ENCODE measurements at regions not wholly inside any gene's neighbourhood (a gene's known extent, or its start where the extent isn't known, plus 50 kb on each side); places are given as distances from the start of the nearest gene placed in this dataset.

DNA sequence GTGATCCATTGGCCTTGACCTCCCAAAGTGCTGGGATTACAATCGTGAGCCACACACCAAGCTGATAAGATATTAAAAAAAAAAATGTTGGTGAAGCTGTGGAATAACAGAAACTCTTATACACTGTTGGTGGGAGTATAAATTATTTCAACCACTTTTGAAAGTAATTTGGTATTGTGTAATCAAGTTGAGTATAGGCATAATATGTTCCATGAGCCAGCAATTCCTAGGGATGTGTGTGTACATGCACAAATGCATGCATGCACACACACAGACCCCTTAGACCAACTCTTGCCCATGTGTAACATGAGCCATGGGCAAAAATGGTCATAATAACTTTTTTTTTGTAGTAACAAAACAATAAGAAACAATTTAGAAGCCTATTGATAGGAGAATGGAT lies 130.2 kb upstream of the ANKRD28 start:
- Mint-ChIP-seq H3K36me3 (ENCODE audit: unreplicated experiment) (no peaks in the 10 kb centered on the region), H3K27ac (ENCODE audit: unreplicated experiment) (no peak overlapping the region), H3K27me3 (ENCODE audit: unreplicated experiment) (peaks cover 7% of the 10 kb centered on the region), H3K4me3 (ENCODE audit: unreplicated experiment) (no peak overlapping the region), H3K4me1 (ENCODE audit: unreplicated experiment) (no peaks in the 10 kb centered on the region), H3K9me3 (ENCODE audit: unreplicated experiment) (no peaks in the 10 kb centered on the region)
- no peak for DNase-seq (ENCODE audit: extremely low spot score, unreplicated experiment)
- TF ChIP-seq, protein P1, sequence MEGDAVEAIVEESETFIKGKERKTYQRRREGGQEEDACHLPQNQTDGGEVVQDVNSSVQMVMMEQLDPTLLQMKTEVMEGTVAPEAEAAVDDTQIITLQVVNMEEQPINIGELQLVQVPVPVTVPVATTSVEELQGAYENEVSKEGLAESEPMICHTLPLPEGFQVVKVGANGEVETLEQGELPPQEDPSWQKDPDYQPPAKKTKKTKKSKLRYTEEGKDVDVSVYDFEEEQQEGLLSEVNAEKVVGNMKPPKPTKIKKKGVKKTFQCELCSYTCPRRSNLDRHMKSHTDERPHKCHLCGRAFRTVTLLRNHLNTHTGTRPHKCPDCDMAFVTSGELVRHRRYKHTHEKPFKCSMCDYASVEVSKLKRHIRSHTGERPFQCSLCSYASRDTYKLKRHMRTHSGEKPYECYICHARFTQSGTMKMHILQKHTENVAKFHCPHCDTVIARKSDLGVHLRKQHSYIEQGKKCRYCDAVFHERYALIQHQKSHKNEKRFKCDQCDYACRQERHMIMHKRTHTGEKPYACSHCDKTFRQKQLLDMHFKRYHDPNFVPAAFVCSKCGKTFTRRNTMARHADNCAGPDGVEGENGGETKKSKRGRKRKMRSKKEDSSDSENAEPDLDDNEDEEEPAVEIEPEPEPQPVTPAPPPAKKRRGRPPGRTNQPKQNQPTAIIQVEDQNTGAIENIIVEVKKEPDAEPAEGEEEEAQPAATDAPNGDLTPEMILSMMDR (IDR thresholded peaks at IDR 0.05): no peak

DNA sequence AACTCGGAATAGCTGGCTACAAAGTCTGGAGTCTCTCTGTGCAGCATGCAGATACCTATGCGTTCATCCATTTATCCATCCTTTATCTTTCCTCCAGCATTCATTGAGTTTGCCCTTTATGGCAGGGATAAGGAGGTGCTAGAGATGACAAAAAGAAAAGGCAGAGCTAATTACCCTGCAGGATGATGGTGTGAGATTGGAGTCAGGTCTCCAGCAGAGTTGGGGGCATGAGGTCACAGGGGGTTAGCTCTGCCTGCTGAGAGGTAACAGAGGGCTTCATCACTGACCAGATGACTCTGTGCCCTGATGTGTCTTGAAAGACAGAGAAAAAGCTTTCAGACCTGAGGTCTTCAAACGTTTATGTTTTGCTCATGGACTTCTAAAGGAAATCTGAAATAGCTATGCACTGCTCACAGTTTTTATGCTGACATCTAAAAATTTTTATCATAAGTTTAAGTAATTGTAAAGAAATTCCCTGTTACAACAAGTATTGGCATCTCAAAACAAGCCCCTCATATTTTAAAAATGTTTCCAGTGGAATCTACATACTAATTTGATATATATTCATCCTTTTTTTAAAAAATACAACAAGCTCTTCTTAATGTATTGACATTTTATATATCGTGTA lies 132.3 kb upstream of the ANKRD28 start:
- Mint-ChIP-seq H3K27me3 (ENCODE audit: unreplicated experiment) (peaks cover 7% of the 10 kb centered on the region), H3K4me3 (ENCODE audit: unreplicated experiment) (no peak overlapping the region), H3K9me3 (ENCODE audit: unreplicated experiment) (no peaks in the 10 kb centered on the region), H3K36me3 (ENCODE audit: unreplicated experiment) (no peaks in the 10 kb centered on the region), H3K27ac (ENCODE audit: unreplicated experiment) (no peak overlapping the region), H3K4me1 (ENCODE audit: unreplicated experiment) (no peaks in the 10 kb centered on the region)
- no peak for DNase-seq (ENCODE audit: extremely low spot score, unreplicated experiment)
- TF ChIP-seq, protein P1 (IDR thresholded peaks at IDR 0.05): no peak

GRCh38 chr3:15932348-15933300 lies 134.8 kb upstream of the ANKRD28 start:
- H3K4me3 Mint-ChIP-seq (ENCODE audit: unreplicated experiment): no peak overlapping the region
- H3K4me1 Mint-ChIP-seq (ENCODE audit: unreplicated experiment): no peaks in the 10 kb centered on the region
- DNase-seq (ENCODE audit: extremely low spot score, unreplicated experiment): no peak
- no peaks in the 10 kb centered on the region for H3K36me3 Mint-ChIP-seq (ENCODE audit: unreplicated experiment)
- TF ChIP-seq, protein P1 (IDR thresholded peaks at IDR 0.05): no peak
- H3K27ac Mint-ChIP-seq (ENCODE audit: unreplicated experiment): no peak overlapping the region
- no peaks in the 10 kb centered on the region for H3K9me3 Mint-ChIP-seq (ENCODE audit: unreplicated experiment)
- H3K27me3 Mint-ChIP-seq (ENCODE audit: unreplicated experiment): peaks cover 2% of the 10 kb centered on the region

DNA sequence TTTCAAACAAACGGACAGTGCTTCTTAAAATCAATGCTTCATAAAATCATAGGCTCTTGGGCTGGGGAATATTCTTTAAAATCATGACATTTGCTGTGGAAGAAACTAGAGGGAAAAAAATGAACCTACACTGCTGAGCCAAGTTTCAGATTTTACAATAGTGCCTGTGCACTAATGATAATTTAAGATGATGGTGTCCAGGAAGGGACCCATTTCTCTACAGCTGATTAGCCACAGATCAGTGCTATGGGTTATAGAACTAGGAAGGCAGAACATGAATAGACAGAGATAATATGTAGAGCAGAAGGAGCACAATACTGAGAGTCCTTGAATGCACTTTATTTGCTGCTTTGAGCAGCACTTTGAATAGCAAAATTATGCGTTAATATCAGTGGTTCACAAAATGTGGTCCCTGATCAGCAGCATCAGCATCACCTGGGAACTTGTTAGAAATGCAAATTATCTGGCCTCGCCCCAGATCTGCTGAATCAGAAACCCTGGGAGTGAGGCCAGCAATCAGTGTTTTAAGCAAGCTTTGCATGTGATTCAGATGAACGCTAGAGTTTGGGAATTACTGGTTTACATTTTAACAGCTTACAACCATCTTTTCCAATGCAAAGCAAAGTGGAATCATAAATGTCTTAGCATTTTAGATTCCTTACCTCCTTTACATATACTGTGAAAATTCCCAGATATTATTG lies 135.8 kb upstream of the ANKRD28 start:
- H3K4me3 Mint-ChIP-seq (ENCODE audit: unreplicated experiment): no peak overlapping the region
- TF ChIP-seq, protein P1 (IDR thresholded peaks at IDR 0.05): no peak
- H3K4me1 Mint-ChIP-seq (ENCODE audit: unreplicated experiment): no peaks in the 10 kb centered on the region
- no peak overlapping the region for H3K27ac Mint-ChIP-seq (ENCODE audit: unreplicated experiment)
- H3K36me3 Mint-ChIP-seq (ENCODE audit: unreplicated experiment): no peaks in the 10 kb centered on the region
- H3K9me3 Mint-ChIP-seq (ENCODE audit: unreplicated experiment): no peaks in the 10 kb centered on the region
- no peak for DNase-seq (ENCODE audit: extremely low spot score, unreplicated experiment)
- peaks cover 2% of the 10 kb centered on the region for H3K27me3 Mint-ChIP-seq (ENCODE audit: unreplicated experiment)
